ENCODE measurements at regions not wholly inside any gene's neighbourhood (a gene's known extent, or its start where the extent isn't known, plus 50 kb on each side); places are given as distances from the start of the nearest gene placed in this dataset.

- TF ChIP-seq EZH2 (IDR thresholded peaks at IDR 0.05; ENCODE audit: borderline replicate concordance, insufficient read depth, low read length, poor library complexity, severe bottlenecking), result no peak
- TF ChIP-seq CTCF (IDR thresholded peaks at IDR 0.05; ENCODE audit: poor library complexity, severe bottlenecking), result no peak
Measured at GRCh38 chr1:199242601-199243000, 603.8 kb downstream of the PTPRC start.

All from neural cell (in vitro differentiated cells).